Stomach (tissue), 4 donors: ENCODE measurements at regions not wholly inside any gene's neighbourhood (a gene's known extent, or its start where the extent isn't known, plus 50 kb on each side); places are given as distances from the start of the nearest gene placed in this dataset.

ENCODE experiments used
- CTCF ChIP-seq, 7 experiments: fragments of 450-650 bp in 4 of 7; fragments of 200-600 bp in 3 of 7; sonication (generic) in 3 of 7; IDR thresholded peaks; one replicate each; pipeline ENCODE4 v1.5.1; 2016 to 2019; ENCODE audit warnings: antibody characterized with exemption in 7 of 7, control low read depth in 2 of 7, mild to moderate bottlenecking in 1 of 7
- EP300 ChIP-seq: sonication (generic); formaldehyde crosslinking; IDR thresholded peaks from one replicate; pipeline ENCODE4 v1.6.1; 2017; ENCODE audit warnings: antibody characterized with exemption
- POLR2A ChIP-seq, 4 donors: fragments of 450-650 bp; IDR thresholded peaks; one replicate each; pipeline ENCODE4 v1.6.1; 2016; ENCODE audit warnings: antibody characterized with exemption in 4 of 4, control low read depth in 2 of 4, mild to moderate bottlenecking in 1 of 4, moderate library complexity in 1 of 4

GRCh38 chr6:27800731-27801373 lies 111.3 kb downstream of the OR2B2 start:
- no peak for TF ChIP-seq POLR2A (IDR thresholded peaks at IDR 0.05)
- no peak for TF ChIP-seq CTCF (IDR thresholded peaks at IDR 0.05)
- TF ChIP-seq EP300 = no peak
